Daoy (cell line): ENCODE measurements at regions not wholly inside any gene's neighbourhood (a gene's known extent, or its start where the extent isn't known, plus 50 kb on each side); places are given as distances from the start of the nearest gene placed in this dataset.

Experiments
- DNase-seq: peaks from one replicate; pipeline ENCODE4 v3.0.0-alpha.2; 2015; ENCODE audit warnings: low read depth

GRCh38 chr10:108523016-108523800 is 1358.7 kb upstream of the SORCS1 start:
- no peak for DNase-seq

- no peak for DNase-seq
Observed at GRCh38 chr10:108521827-108522492, 1357.5 kb upstream of the SORCS1 start.

- DNase-seq: no peak
Observed at GRCh38 chr10:108515821-108516220, 1351.3 kb upstream of the SORCS1 start.

- no peak for DNase-seq
Observed at GRCh38 chr10:108500396-108500795, 1335.9 kb upstream of the SORCS1 start.

GRCh38 chr10:108496106-108496505 is 1331.6 kb upstream of the SORCS1 start:
- no peak for DNase-seq

- DNase-seq: no peak
Observed at GRCh38 chr10:108490944-108491343, 1326.4 kb upstream of the SORCS1 start.

GRCh38 chr10:108471420-108471819 is 1306.9 kb upstream of the SORCS1 start:
- no peak for DNase-seq

GRCh38 chr10:108469940-108470339 is 1305.4 kb upstream of the SORCS1 start:
- DNase-seq: no peak

- DNase-seq: no peak
Observed at GRCh38 chr10:108465871-108466641, 1301.5 kb upstream of the SORCS1 start.

- no peak for DNase-seq
Observed at GRCh38 chr10:108462005-108462404, 1297.5 kb upstream of the SORCS1 start.

- no peak for DNase-seq
Observed at GRCh38 chr10:108454793-108455192, 1290.3 kb upstream of the SORCS1 start.

- DNase-seq: no peak
Observed at GRCh38 chr10:108454224-108454623, 1289.7 kb upstream of the SORCS1 start.

- DNase-seq: no peak
Observed at GRCh38 chr10:108453166-108453565, 1288.7 kb upstream of the SORCS1 start.

GRCh38 chr10:108452533-108452932 is 1288.0 kb upstream of the SORCS1 start:
- no peak for DNase-seq

- DNase-seq: no peak
Observed at GRCh38 chr10:108450280-108450679, 1285.8 kb upstream of the SORCS1 start.

GRCh38 chr10:108445746-108446145 is 1281.2 kb upstream of the SORCS1 start:
- DNase-seq: no peak

- no peak for DNase-seq
Observed at GRCh38 chr10:108443636-108444035, 1279.1 kb upstream of the SORCS1 start.

- DNase-seq: no peak
Observed at GRCh38 chr10:108439397-108439796, 1274.9 kb upstream of the SORCS1 start.

- no peak for DNase-seq
Observed at GRCh38 chr10:108436096-108436495, 1271.6 kb upstream of the SORCS1 start.

GRCh38 chr10:108434559-108435252 is 1270.2 kb upstream of the SORCS1 start:
- no peak for DNase-seq

- no peak for DNase-seq
Observed at GRCh38 chr10:108427146-108427545, 1262.6 kb upstream of the SORCS1 start.
